NCI-H82 treated with DMSO at 0.1 percent for 48 hours (cell line): ENCODE measurements at regions not wholly inside any gene's neighbourhood (a gene's known extent, or its start where the extent isn't known, plus 50 kb on each side); places are given as distances from the start of the nearest gene placed in this dataset.
A peak's percentile ranks its signal among the peaks of the same experiment; 100 is the strongest.
"Not testable (repeated sequence)": the region's sequence is repeated elsewhere in the genome, so short reads cannot be mapped to it uniquely, and the experiment has no call there.

Experiments
- DNase-seq: peaks from one replicate; lab custom pipeline; 2025; ENCODE audit not compliant: unreplicated experiment; lab: John Stamatoyannopoulos, UW

GRCh38 chr2:36302911-36303310, 52.7 kb upstream of the CRIM1 start:
- DNase-seq = no peak

DNA sequence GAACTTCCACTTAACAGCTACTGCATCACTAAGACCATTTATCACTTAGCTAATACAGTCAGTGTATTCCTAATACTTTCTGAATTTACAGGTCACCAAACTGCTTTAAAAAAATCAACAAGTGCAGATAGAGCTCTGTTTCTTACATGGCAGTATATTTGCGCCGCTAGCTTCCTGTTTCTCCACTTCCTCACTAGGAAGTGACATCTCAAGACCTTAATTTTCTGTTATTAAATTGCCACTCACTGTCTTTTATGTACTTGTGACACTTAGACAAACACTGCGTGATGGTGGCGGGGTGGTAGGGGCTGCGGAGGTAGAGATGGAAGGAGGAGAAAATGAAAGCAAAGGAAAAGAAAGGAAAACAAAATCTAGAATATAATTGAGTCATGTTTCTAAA, 53.7 kb upstream of the CRIM1 start:
- DNase-seq = no peak

DNA sequence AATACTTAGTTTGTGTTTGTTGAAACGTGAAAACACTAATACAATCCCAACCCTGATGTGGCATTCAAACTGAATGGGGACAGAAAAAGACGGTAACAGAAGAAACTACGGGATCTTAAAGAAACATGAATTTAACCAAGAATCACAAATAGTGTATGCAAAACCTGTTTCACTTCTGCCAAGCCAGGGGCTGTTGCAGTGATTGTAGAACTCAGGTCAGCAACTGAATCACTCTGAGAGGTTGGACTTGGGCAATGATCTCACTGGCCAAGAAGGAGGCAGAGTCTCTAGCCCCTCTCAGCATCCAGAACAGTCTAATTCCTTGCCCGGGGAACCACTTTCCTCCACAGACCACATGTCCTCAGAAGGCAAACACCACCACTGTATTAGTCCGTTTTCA, 54.9 kb upstream of the CRIM1 start:
- DNase-seq = no peak

- DNase-seq = no peak
Observed at GRCh38 chr2:36296798-36297197, 58.8 kb upstream of the CRIM1 start.

DNA sequence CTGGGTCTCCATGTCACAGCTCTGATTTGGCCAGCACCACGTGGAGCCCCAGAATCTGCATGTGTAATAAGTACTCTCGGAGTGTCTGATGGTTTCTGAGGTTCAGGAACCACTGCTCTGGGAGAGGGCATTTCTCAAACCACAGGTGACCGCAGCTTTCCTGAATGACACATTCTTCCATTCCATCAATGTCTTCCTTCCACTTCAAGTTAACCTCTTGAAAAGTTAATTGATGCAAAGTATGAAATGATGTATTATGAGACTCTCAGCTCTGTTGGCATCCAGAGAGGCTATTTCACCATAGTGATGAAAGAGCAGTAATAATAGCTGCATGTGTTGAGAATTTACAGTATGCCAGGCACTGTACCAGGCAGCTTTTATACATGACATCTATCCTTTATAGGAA, 61.3 kb upstream of the CRIM1 start:
- DNase-seq = no peak

DNA sequence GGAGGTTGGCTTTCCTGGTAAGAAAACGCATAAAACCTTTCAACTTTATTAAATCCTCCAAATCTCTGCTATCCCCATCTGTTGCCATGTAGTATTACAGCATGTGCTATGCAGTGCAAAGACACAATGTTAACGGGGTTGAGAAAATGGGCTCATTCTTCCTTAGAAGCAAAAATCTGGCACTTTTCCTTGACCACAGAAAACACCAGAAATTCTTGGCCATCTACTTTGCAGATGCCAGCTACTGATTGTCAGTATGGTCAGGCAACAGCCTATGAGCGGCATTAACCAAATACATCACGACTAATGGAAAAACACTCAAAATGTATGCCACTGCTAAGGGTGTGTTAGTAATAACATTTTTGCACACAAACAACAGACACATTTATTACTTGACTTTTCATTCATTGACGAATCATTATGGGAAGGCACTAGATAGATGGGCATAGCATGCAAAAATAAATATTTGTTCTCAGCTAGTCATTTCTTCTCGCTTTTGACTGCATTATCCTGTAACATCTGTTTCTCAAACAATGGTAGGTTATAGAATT, 65.2 kb upstream of the CRIM1 start:
- peak; percentile 65 for DNase-seq

DNA sequence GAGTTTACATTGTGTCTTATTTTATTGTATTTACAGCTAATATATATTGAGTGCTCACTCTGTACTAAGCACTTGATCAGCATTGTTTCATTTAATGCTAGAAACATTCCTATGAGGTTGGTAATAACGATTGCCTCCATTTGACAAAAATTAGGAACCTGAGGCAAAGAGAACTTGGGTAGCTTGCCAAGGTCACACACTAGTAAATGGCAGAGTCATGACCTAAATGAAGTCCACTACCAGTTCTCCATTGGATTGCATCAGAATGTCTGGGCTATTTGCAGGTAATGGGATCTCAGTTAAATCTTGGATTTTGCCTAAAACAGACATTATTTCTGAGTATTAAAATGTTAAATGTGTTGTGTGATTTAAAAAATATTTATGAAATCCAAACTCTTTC, 65.8 kb upstream of the CRIM1 start:
- no peak for DNase-seq

DNA sequence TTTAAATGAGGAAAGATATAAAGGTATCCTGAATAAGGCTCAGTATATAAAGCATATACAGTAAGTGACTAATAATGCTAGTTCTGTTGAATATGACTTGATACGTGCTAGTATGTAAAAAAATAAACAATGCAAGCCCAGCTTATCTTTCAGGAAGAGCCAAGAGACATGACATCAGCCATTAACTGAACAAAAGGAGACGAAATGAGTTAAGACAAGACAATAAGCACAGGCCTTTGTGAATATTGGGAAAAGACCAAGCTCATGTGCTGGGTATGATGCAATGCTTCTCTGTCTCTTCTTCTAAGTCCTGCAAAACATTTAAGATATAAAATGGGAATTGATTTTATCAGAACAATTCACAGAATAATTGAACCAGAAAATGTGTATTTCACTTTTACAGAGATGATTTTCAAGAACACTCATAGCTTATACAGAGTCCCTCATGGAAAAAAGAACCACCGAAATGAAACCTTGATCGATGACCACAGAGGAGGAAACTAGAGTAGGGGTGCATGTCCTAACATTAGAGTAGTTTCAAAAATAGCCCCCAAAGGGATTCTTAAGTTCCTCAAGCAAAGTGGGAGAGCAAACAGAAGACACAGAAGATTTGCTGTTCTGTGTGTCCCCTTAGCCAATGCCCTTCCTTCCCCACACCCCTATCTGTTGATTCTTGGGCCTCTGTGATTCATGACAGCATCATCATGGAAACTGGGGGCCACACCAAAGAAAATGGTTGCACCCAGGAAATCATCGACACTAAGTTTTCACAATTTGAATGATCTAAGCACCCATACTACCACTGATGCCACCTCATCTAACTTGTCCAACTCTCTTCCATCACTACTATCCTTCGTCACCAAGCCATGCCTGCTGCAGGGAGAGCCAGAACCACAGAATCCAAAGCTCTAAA, 68.0 kb upstream of the CRIM1 start:
- DNase-seq = no peak

DNA sequence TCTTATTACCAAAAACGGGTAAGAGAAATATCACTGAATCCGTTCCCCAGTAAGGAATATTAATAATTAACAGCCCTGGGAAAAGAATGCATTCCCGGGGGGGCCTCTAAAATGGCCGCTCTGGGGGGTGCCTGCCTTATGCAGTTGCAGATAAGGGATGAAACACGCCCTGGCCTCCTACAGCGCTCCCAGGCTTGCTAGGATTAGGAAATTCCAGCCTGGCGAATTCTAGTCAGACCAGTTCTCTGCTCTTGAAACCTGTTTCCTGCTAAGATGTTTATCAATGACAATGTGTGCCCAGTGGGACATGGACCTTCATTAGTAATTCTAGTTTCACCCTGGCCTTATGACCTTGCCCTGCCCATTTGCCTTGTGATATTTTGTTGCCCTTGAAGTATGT, 76.1 kb upstream of the CRIM1 start:
- not testable (repeated sequence) for DNase-seq

GRCh38 chr2:36277881-36278523, 77.6 kb upstream of the CRIM1 start:
- peak; percentile 85 for DNase-seq

GRCh38 chr2:36277146-36277808, 78.3 kb upstream of the CRIM1 start:
- no peak for DNase-seq

DNA sequence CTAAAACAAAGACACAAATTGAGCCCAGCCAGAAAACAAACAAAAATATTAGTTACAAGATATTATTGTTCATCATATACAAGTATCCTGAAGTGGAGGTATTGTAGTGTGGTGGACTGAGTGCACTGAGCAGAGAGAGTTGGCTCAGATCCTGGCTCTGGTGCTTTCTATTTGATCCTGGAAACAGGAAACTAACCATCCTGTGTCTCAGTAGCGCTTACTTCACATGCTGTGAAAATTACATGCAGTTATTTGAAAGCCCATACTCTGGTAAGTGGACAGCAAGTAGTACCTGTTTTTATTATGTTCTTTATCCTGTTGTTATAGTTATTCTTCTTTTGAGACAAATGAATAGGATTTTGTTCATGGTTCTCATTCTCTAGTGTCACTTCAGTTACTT, 84.3 kb upstream of the CRIM1 start:
- DNase-seq = no peak

DNA sequence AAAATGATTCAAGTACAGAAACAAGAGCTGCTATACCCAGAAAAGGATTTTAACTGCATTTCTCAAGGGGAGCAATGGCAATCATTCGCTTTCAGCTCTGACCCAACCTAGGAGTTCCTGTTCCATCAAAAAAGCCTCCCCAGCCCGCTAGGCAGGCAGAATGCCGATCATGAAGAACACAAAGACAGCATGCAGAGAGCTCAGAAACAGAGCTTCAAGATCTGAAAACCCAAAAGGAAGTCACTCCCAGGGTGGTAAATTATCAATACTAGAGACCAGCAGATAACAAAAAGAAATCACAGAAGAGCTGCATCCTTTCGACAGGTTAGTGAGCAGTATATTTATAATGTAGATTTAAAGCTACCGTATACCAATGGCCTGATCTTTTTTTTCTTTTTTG, 84.8 kb upstream of the CRIM1 start:
- DNase-seq = no peak

- no peak for DNase-seq
Observed at GRCh38 chr2:36267194-36267593, 88.4 kb upstream of the CRIM1 start.

DNA sequence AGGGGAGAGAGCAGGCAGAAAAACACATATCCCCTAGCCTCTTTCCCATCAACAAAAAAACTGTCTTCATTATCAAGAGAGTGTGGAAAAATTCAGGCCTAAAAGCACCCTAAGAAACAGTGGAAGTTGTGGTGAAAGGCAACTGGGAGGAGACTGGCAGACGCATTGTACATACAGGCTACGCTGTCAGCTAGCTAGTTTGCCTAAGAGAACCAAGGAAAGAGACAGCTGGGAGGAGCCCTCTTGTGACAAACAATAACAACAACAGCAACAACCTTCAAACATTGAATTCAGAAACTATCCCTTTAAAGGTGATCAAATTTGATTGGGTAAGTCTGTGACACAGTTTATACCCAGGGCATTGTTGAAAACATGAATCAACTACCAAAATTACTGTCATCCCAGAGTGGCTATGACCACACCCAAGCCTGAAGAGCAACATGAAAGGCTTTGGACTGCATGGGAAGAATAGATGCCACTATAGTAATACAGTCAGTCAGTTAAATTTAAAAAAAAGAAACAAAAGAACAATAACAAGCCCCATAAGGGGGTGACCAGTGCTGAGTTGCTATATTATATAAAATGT, 88.9 kb upstream of the CRIM1 start:
- no peak for DNase-seq

- DNase-seq = no peak
Observed at GRCh38 chr2:36262581-36262980, 93.0 kb upstream of the CRIM1 start.

DNA sequence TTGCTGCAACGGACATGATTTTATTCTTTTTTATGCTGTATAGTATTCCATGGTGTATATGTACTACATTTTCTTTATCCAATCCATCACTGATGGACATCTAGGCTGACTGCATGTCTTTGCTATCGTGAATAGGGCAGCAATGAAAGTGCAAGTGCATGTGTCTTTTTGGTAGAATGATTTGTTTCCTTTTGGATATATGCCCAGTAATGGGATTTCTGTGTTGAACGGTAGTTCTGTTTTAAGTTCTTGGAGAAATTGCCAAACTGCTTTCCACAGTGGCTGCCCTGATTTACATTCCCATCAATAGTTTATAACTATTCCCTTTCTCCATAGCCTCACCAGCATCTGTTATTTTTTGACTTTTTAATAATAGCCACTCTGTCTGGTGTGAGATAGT, 99.7 kb upstream of the CRIM1 start:
- no peak for DNase-seq

GRCh38 chr2:36253086-36253485, 102.5 kb upstream of the CRIM1 start:
- DNase-seq = no peak

- DNase-seq = no peak
Observed at GRCh38 chr2:36246320-36246990, 109.1 kb upstream of the CRIM1 start.

GRCh38 chr2:36245651-36246050, 109.9 kb upstream of the CRIM1 start:
- no peak for DNase-seq

GRCh38 chr2:36238106-36238505, 117.5 kb upstream of the CRIM1 start:
- no peak for DNase-seq
